GM23338 (cell line): ENCODE measurements at regions not wholly inside any gene's neighbourhood (a gene's known extent, or its start where the extent isn't known, plus 50 kb on each side); places are given as distances from the start of the nearest gene placed in this dataset.

Experiments
- ATAC-seq: fragments of 200-7000 bp; cut with Tn5 transposase; 3 replicates; pipeline ENCODE4 v1.9.1; 2020
- DNase-seq: peaks from one replicate; pipeline ENCODE4 v3.0.0-alpha.2; 2015; ENCODE audit warnings: low spot score
- H2AFZ ChIP-seq: fragments of 200-600 bp; sonication (generic); 2 replicates; pipeline ENCODE4 v1.8.0; 2016; ENCODE audit warnings: antibody characterized with exemption, mild to moderate bottlenecking, moderate library complexity
- H3F3A ChIP-seq: fragments of 200-600 bp; sonication (generic); replicated peaks from 2 replicates; pipeline ENCODE4 v1.8.0; 2017; ENCODE audit warnings: antibody characterized with exemption, mixed run types, low read depth
- H3K27ac ChIP-seq: fragments of 200-600 bp; sonication (generic); 2 replicates; pipeline ENCODE4 v1.6.1; 2016; ENCODE audit warnings: low read depth
- H3K27me3 ChIP-seq: fragments of 200-600 bp; sonication (generic); 2 replicates; pipeline ENCODE4 v1.8.0; 2016; ENCODE audit warnings: mild to moderate bottlenecking, mixed run types, moderate library complexity; ENCODE audit not compliant: insufficient read depth
- H3K36me3 ChIP-seq: fragments of 200-600 bp; sonication (generic); 2 replicates; pipeline ENCODE4 v1.8.0; 2016; ENCODE audit warnings: mild to moderate bottlenecking; ENCODE audit not compliant: insufficient read depth
- H3K4me1 ChIP-seq: fragments of 200-600 bp; sonication (generic); 2 replicates; pipeline ENCODE4 v1.8.0; 2016; ENCODE audit warnings: mild to moderate bottlenecking, moderate library complexity; ENCODE audit not compliant: insufficient read depth
- H3K4me2 ChIP-seq: fragments of 200-600 bp; sonication (generic); 2 replicates; pipeline ENCODE4 v1.7.1; 2017; ENCODE audit warnings: mixed run types
- H3K4me3 ChIP-seq: fragments of 200-600 bp; sonication (generic); 2 replicates; pipeline ENCODE4 v1.6.1; 2016; ENCODE audit warnings: mixed run types
- H3K79me2 ChIP-seq: fragments of 200-600 bp; sonication (generic); replicated peaks from 2 replicates; pipeline ENCODE4 v1.8.0; 2017; ENCODE audit warnings: mild to moderate bottlenecking; ENCODE audit not compliant: insufficient read depth
- H3K9me2 ChIP-seq: fragments of 200-600 bp; sonication (generic); 2 replicates; pipeline ENCODE4 v1.8.0; 2017; ENCODE audit not compliant: insufficient read depth
- H4K20me1 ChIP-seq: fragments of 200-600 bp; sonication (generic); replicated peaks from 2 replicates; pipeline ENCODE4 v1.8.0; 2017; ENCODE audit warnings: mild to moderate bottlenecking; ENCODE audit not compliant: insufficient read depth
- H3K27ac Mint-ChIP-seq: 2 replicates; pipeline ENCODE4 v1.8.0; 2020; ENCODE audit warnings: inconsistent platforms, mild to moderate bottlenecking, moderate library complexity, mixed read lengths
- H3K27me3 Mint-ChIP-seq: 3 replicates; pipeline ENCODE4 v1.8.0; 2022; ENCODE audit warnings: low read depth, mild to moderate bottlenecking, moderate library complexity, mixed read lengths, inconsistent platforms; ENCODE audit not compliant: insufficient read depth, poor library complexity
- H3K36me3 Mint-ChIP-seq: 3 replicates; pipeline ENCODE4 v1.8.0; 2021; ENCODE audit warnings: low read depth, mild to moderate bottlenecking, inconsistent platforms, moderate library complexity, mixed read lengths
- H3K4me1 Mint-ChIP-seq: 3 replicates; pipeline ENCODE4 v1.8.0; 2020; ENCODE audit warnings: mild to moderate bottlenecking, inconsistent platforms, mixed read lengths
- H3K4me3 Mint-ChIP-seq: 3 replicates; pipeline ENCODE4 v1.8.0; 2021; ENCODE audit warnings: moderate library complexity, mild to moderate bottlenecking, inconsistent platforms, mixed read lengths
- H3K9me3 Mint-ChIP-seq: 3 replicates; pipeline ENCODE4 v1.8.0; 2020; ENCODE audit warnings: moderate library complexity, mild to moderate bottlenecking, inconsistent platforms, mixed read lengths
- JUNB ChIP-seq: IDR thresholded peaks from one replicate; pipeline ENCODE4 v1.6.1; 2016; ENCODE audit warnings: antibody characterized with exemption; ENCODE audit not compliant: unreplicated experiment
- NANOG ChIP-seq: IDR thresholded peaks from 2 replicates; pipeline ENCODE4 v1.6.1; 2016; ENCODE audit warnings: antibody characterized with exemption, borderline replicate concordance
- STAT1 ChIP-seq: IDR thresholded peaks from one replicate; pipeline ENCODE4 v1.6.1; 2016; ENCODE audit warnings: antibody characterized with exemption; ENCODE audit not compliant: unreplicated experiment
- ZNF114 ChIP-seq: fragments of 250-450 bp; sonication (Bioruptor Pico); IDR thresholded peaks from 2 replicates; pipeline ENCODE4 v1.5.0; 2020; ENCODE audit warnings: mild to moderate bottlenecking, moderate library complexity
- TF ChIP-seq, protein P1 (sequence below), 2 experiments: fragments of 200-600 bp in 1 of 2; sonication (generic) in 1 of 2; conservative IDR thresholded peaks; 2 replicates each; pipeline versions ENCODE4 v1.5.1 to v1.6.1; 2016 to 2017; ENCODE audit warnings: antibody characterized with exemption in 2 of 2, low read depth in 2 of 2, mild to moderate bottlenecking in 2 of 2, moderate library complexity in 1 of 2
- TF ChIP-seq, protein P2 (sequence below): fragments of 250-450 bp; sonication (Bioruptor Pico); IDR thresholded peaks from 2 replicates; pipeline ENCODE4 v1.5.0; 2020; ENCODE audit warnings: mild to moderate bottlenecking, moderate library complexity
- TF ChIP-seq, protein P3 (sequence below): IDR thresholded peaks from 2 replicates; pipeline ENCODE4 v1.6.1; 2016; ENCODE audit warnings: antibody characterized with exemption

DNA sequence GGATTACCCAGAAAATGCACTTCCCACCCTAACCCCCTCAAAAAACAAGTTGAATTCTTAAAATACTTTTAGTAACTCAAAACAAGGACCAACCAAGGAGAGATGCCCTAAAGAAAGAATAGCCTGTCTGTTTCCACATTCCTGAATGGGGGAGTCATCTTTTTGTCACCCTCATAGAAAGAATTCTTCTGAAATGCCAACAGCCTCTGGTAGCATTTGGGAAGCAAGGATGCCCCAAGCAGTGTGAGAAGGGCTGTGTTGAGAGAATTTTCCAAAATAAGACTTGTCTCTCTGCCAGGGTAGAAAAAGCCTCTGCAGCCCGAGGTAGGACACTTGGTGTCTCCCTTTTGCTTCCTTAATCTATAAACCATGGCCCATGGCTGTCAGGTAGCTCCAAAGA is 173.1 kb upstream of the VCX3A start:
- DNase-seq (peak; percentile 44), ATAC-seq (no peak)
- Histone ChIP-seq H3K79me2 (no peaks in the 10 kb centered on the region), H3K4me1 (no peaks in the 10 kb centered on the region), H3K4me2 (no peak overlapping the region), H4K20me1 (no peaks in the 10 kb centered on the region), H3K36me3 (no peaks in the 10 kb centered on the region), H2AFZ (no peak overlapping the region), H3K27ac (peak overlapping the region; percentile 81), H3F3A (no peaks in the 10 kb centered on the region), H3K27me3 (no peaks in the 10 kb centered on the region), H3K4me3 (no peak overlapping the region), H3K9me2 (no peaks in the 10 kb centered on the region)
- Mint-ChIP-seq H3K27ac (no peak overlapping the region), H3K4me3 (no peak overlapping the region), H3K27me3 (no peaks in the 10 kb centered on the region), H3K9me3 (peaks cover 9% of the 10 kb centered on the region; the same call in 2 of the 3 replicates), H3K4me1 (no peaks in the 10 kb centered on the region; the same call in 2 of the 3 replicates), H3K36me3 (peaks cover 11% of the 10 kb centered on the region)
- TF ChIP-seq STAT1: no peak
- TF ChIP-seq, protein P1, sequence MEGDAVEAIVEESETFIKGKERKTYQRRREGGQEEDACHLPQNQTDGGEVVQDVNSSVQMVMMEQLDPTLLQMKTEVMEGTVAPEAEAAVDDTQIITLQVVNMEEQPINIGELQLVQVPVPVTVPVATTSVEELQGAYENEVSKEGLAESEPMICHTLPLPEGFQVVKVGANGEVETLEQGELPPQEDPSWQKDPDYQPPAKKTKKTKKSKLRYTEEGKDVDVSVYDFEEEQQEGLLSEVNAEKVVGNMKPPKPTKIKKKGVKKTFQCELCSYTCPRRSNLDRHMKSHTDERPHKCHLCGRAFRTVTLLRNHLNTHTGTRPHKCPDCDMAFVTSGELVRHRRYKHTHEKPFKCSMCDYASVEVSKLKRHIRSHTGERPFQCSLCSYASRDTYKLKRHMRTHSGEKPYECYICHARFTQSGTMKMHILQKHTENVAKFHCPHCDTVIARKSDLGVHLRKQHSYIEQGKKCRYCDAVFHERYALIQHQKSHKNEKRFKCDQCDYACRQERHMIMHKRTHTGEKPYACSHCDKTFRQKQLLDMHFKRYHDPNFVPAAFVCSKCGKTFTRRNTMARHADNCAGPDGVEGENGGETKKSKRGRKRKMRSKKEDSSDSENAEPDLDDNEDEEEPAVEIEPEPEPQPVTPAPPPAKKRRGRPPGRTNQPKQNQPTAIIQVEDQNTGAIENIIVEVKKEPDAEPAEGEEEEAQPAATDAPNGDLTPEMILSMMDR (conservative IDR thresholded peaks at IDR 0.05; ENCODE audit: low read depth in 2 of 2): 0 out of 4 replicates have a peak, but pooled peaks of 1 of the 2 experiments have one; percentile 16

DNA sequence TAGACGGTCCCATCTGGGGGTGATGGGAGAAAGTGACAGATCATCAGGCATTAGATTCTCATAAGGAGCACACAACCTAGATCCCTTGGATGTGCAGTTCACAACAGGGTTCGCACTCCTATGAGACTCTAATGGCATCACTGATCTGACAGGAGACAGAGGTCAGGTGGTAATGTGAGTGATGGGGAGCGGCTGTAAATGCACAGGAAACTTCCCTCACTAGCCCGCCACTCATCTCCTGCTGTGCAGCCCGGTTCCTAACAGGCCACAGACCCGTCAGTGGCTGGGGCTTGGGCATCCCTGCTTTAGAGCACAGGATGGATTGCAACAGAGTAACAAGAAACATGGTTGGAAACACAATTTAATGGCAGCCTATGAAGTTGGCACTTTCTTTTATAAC is 172.6 kb upstream of the VCX3A start:
- Mint-ChIP-seq H3K4me3 (no peak overlapping the region), H3K36me3 (peaks cover 11% of the 10 kb centered on the region), H3K27me3 (no peaks in the 10 kb centered on the region), H3K9me3 (peaks cover 9% of the 10 kb centered on the region; the same call in 2 of the 3 replicates), H3K27ac (no peak overlapping the region), H3K4me1 (no peaks in the 10 kb centered on the region; the same call in 2 of the 3 replicates)
- TF ChIP-seq JUNB (no peak), ZNF114 (no peak), NANOG (no peak)
- TF ChIP-seq, protein P2, sequence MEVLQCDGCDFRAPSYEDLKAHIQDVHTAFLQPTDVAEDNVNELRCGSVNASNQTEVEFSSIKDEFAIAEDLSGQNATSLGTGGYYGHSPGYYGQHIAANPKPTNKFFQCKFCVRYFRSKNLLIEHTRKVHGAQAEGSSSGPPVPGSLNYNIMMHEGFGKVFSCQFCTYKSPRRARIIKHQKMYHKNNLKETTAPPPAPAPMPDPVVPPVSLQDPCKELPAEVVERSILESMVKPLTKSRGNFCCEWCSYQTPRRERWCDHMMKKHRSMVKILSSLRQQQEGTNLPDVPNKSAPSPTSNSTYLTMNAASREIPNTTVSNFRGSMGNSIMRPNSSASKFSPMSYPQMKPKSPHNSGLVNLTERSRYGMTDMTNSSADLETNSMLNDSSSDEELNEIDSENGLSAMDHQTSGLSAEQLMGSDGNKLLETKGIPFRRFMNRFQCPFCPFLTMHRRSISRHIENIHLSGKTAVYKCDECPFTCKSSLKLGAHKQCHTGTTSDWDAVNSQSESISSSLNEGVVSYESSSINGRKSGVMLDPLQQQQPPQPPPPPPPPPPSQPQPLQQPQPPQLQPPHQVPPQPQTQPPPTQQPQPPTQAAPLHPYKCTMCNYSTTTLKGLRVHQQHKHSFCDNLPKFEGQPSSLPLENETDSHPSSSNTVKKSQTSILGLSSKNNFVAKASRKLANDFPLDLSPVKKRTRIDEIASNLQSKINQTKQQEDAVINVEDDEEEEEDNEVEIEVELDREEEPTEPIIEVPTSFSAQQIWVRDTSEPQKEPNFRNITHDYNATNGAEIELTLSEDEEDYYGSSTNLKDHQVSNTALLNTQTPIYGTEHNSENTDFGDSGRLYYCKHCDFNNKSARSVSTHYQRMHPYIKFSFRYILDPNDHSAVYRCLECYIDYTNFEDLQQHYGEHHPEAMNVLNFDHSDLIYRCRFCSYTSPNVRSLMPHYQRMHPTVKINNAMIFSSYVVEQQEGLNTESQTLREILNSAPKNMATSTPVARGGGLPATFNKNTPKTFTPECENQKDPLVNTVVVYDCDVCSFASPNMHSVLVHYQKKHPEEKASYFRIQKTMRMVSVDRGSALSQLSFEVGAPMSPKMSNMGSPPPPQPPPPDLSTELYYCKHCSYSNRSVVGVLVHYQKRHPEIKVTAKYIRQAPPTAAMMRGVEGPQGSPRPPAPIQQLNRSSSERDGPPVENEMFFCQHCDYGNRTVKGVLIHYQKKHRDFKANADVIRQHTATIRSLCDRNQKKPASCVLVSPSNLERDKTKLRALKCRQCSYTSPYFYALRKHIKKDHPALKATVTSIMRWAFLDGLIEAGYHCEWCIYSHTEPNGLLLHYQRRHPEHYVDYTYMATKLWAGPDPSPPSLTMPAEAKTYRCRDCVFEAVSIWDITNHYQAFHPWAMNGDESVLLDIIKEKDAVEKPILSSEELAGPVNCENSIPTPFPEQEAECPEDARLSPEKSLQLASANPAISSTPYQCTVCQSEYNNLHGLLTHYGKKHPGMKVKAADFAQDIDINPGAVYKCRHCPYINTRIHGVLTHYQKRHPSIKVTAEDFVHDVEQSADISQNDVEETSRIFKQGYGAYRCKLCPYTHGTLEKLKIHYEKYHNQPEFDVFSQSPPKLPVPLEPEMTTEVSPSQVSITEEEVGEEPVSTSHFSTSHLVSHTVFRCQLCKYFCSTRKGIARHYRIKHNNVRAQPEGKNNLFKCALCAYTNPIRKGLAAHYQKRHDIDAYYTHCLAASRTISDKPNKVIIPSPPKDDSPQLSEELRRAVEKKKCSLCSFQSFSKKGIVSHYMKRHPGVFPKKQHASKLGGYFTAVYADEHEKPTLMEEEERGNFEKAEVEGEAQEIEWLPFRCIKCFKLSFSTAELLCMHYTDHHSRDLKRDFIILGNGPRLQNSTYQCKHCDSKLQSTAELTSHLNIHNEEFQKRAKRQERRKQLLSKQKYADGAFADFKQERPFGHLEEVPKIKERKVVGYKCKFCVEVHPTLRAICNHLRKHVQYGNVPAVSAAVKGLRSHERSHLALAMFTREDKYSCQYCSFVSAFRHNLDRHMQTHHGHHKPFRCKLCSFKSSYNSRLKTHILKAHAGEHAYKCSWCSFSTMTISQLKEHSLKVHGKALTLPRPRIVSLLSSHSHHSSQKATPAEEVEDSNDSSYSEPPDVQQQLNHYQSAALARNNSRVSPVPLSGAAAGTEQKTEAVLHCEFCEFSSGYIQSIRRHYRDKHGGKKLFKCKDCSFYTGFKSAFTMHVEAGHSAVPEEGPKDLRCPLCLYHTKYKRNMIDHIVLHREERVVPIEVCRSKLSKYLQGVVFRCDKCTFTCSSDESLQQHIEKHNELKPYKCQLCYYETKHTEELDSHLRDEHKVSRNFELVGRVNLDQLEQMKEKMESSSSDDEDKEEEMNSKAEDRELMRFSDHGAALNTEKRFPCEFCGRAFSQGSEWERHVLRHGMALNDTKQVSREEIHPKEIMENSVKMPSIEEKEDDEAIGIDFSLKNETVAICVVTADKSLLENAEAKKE (CRISPR knock-in tag): no peak
- TF ChIP-seq, protein P3, sequence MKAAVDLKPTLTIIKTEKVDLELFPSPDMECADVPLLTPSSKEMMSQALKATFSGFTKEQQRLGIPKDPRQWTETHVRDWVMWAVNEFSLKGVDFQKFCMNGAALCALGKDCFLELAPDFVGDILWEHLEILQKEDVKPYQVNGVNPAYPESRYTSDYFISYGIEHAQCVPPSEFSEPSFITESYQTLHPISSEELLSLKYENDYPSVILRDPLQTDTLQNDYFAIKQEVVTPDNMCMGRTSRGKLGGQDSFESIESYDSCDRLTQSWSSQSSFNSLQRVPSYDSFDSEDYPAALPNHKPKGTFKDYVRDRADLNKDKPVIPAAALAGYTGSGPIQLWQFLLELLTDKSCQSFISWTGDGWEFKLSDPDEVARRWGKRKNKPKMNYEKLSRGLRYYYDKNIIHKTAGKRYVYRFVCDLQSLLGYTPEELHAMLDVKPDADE: no peak
- no peak for DNase-seq
- Histone ChIP-seq H3K36me3 (no peaks in the 10 kb centered on the region), H3K27ac (peak overlapping the region; percentile 76; the same call in 1 of the 2 replicates), H3K4me2 (no peak overlapping the region), H3K4me3 (no peak overlapping the region), H3K9me2 (no peaks in the 10 kb centered on the region), H3K27me3 (no peaks in the 10 kb centered on the region), H2AFZ (no peak overlapping the region), H3F3A (no peaks in the 10 kb centered on the region), H3K79me2 (no peaks in the 10 kb centered on the region), H4K20me1 (no peaks in the 10 kb centered on the region), H3K4me1 (no peaks in the 10 kb centered on the region)
- ATAC-seq: no peak
